ENCODE measurements at regions not wholly inside any gene's neighbourhood (a gene's known extent, or its start where the extent isn't known, plus 50 kb on each side); places are given as distances from the start of the nearest gene placed in this dataset.

DNA sequence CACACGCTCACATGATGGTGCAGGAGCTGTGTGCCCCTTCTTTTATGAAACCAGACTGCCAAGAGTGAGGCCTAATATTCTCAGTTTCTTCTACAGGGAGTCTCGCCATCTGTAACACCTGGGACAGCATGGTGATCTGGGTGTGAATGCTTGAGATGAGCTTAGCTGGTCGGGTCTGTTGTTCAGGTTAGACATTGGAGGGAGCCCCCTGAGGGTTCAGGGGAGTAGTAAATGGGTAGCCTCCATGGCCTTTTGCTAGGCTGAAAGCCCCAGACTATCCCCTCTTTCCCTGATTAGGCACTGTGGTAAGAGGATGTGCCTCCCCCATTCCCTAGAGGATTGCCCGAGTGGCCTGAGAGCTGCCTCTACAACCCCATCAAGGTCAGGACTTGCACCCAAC is 1916.1 kb downstream of the PCDH9 start:
- no peak overlapping the region for H2BK15ac ChIP-seq (ENCODE audit: low read depth, low read length)
- H2BK120ac ChIP-seq (ENCODE audit: low read depth, low read length), result no peak overlapping the region
- no peak overlapping the region for H3K14ac ChIP-seq (replicated peaks; ENCODE audit: low read depth, low read length)
- no peak overlapping the region for H3K4me2 ChIP-seq (ENCODE audit: low read depth, low read length)
- no peaks in the 10 kb centered on the region for H3K79me1 ChIP-seq (ENCODE audit: low read depth in 1 of 2, low read length in 2 of 2)
- H2AK9ac ChIP-seq (replicated peaks; ENCODE audit: low read depth, low read length, poor library complexity), result no peak overlapping the region
- no peak overlapping the region for H4K8ac ChIP-seq (ENCODE audit: low read depth in 2 of 2, low read length in 2 of 2)
- BruUV-seq (replicated peaks), result no TSS peak
- H2BK5ac ChIP-seq (ENCODE audit: low read depth, low read length, poor library complexity, severe bottlenecking), result no peak overlapping the region
- ATAC-seq (ENCODE audit: low read depth) (no peak), DNase-seq (no peak)
- H3K9me3 ChIP-seq (ENCODE audit: control insufficient read depth, insufficient read depth, low read length), result no peaks in the 10 kb centered on the region
- no peak overlapping the region for H2AK5ac ChIP-seq (ENCODE audit: low read depth, low read length)
- H3K36me3 ChIP-seq (ENCODE audit: control insufficient read depth, insufficient read depth, low read length), result no peaks in the 10 kb centered on the region
- no peak overlapping the region for H3K27ac ChIP-seq (ENCODE audit: insufficient read depth, low read length)
- H4K5ac ChIP-seq (ENCODE audit: low read depth, low read length), result no peak overlapping the region
- H3K9me1 ChIP-seq (ENCODE audit: insufficient read depth, low read length), result no peaks in the 10 kb centered on the region
- H3K4me1 ChIP-seq (ENCODE audit: control insufficient read depth, insufficient read depth, low read length), result no peaks in the 10 kb centered on the region
- no peaks in the 10 kb centered on the region for H4K20me1 ChIP-seq (ENCODE audit: insufficient read depth, low read length)
- no peak overlapping the region for H3K9ac ChIP-seq (ENCODE audit: low read depth, low read length)
- H3K56ac ChIP-seq (ENCODE audit: extremely low read depth, insufficient read depth, low read length), result no peak overlapping the region
- H3K4me3 ChIP-seq (ENCODE audit: insufficient read depth, low read depth, low read length), result no peak overlapping the region
- in situ Hi-C loops (cut with MboI; ENCODE audit: low sequenced_read_pairs), result no loop called here
- no peak overlapping the region for H3K23ac ChIP-seq (ENCODE audit: low read depth, low read length)
- POLR2A ChIA-PET (ENCODE audit: unreplicated experiment), result no interaction called here
- CTCF ChIA-PET, result no interaction called here
- no peak overlapping the region for H3K18ac ChIP-seq (ENCODE audit: low read depth, low read length)
- TF ChIP-seq MXI1 (IDR thresholded peaks at IDR 0.05; ENCODE audit: borderline replicate concordance, low read depth, low read length) (no peak), POLR2A (IDR thresholded peaks at IDR 0.05; ENCODE audit: low read depth, low read length) (no peak), BHLHE40 (IDR thresholded peaks at IDR 0.05; ENCODE audit: low read depth, low read length) (no peak), MAFK (IDR thresholded peaks at IDR 0.05; ENCODE audit: low read depth, low read length) (no peak), FOS (IDR thresholded peaks at IDR 0.05; ENCODE audit: low read depth, low read length) (no peak), MAZ (IDR thresholded peaks at IDR 0.05; ENCODE audit: borderline replicate concordance, low read depth, low read length) (no peak), CEBPB (IDR thresholded peaks at IDR 0.05; ENCODE audit: low read depth, low read length) (no peak), CTCF (conservative IDR thresholded peaks at IDR 0.05; ENCODE audit: low read depth, low read length) (no peak), ELK1 (IDR thresholded peaks at IDR 0.05; ENCODE audit: borderline replicate concordance, low read depth, low read length) (no peak), NFE2L2 (IDR thresholded peaks at IDR 0.05; ENCODE audit: low read depth, low read length) (no peak), SMC3 (IDR thresholded peaks at IDR 0.05; ENCODE audit: low read depth, low read length) (no peak), RFX5 (IDR thresholded peaks at IDR 0.05; ENCODE audit: low read depth, low read length) (no peak), USF2 (IDR thresholded peaks at IDR 0.05; ENCODE audit: low read depth, low read length) (no peak), RCOR1 (IDR thresholded peaks at IDR 0.05; ENCODE audit: insufficient replicate concordance, low read length) (no peak), CHD1 (IDR thresholded peaks at IDR 0.05; ENCODE audit: low read depth, low read length) (no peak), RAD21 (IDR thresholded peaks at IDR 0.05; ENCODE audit: low read length) (no peak)
- H3K27me3 ChIP-seq (ENCODE audit: control insufficient read depth, insufficient read depth, low read length), result no peaks in the 10 kb centered on the region
- WGBS, 2 experiments (ENCODE audit: extremely low coverage in 2 of 2, insufficient read length in 1 of 2), result 33% methylated on average over 1 of the region's 4 CpGs; no CpG with 5 or more reads in 1 of the 2 experiments
- no peak overlapping the region for H4K91ac ChIP-seq (ENCODE audit: insufficient read depth, low read depth, low read length)
- intact Hi-C loops (cut with micrococcal nuclease), result no loop called here
- H2BK20ac ChIP-seq (ENCODE audit: low read depth, low read length), result no peak overlapping the region
- H2AFZ ChIP-seq (replicated peaks; ENCODE audit: low read length, poor library complexity), result no peak overlapping the region
- dilution Hi-C loops (cut with HindIII; ENCODE audit: low sequenced_read_pairs, unreplicated experiment), result no loop called here
- no peak overlapping the region for H3K4ac ChIP-seq (ENCODE audit: low read depth, low read length)
